ENCODE measurements at regions not wholly inside any gene's neighbourhood (a gene's known extent, or its start where the extent isn't known, plus 50 kb on each side); places are given as distances from the start of the nearest gene placed in this dataset.

DNA sequence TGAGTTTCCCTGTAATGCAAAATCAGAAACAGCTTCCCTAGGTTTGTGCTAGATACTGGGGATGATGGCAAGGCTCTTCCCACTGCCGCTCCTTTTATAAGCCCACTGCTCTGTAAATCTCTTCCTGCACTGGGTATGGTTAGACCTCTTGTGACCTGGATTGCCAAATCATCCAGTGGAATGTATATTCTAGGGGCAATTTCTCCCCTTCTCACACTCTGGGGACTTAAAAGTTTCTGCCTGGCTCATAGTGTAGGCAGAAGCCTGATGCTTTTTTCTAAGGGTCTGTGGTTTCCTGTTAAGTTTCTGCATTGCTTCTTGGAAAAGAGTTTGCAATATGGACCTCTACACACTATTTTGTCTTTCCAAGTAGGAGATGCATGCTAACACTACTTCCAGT lies 1582.0 kb upstream of the PCDH20 start:
- dilution Hi-C loops (cut with MboI; ENCODE audit: extremely low pct_ligation_motif_present, low sequenced_read_pairs) = no loop called here
- no TSS peak for BruUV-seq (replicated peaks)
- Histone ChIP-seq H4K20me1 (replicated peaks; ENCODE audit: control insufficient read depth, extremely low read depth, insufficient read depth, low read length) (no peaks in the 10 kb centered on the region), H3K9ac (replicated peaks; ENCODE audit: extremely low read depth, insufficient read depth, low read length) (no peak overlapping the region), H3K9me3 (replicated peaks; ENCODE audit: control insufficient read depth, insufficient read depth, low read length) (peaks cover 15% of the 10 kb centered on the region), H3K4me2 (ENCODE audit: insufficient read depth, low read length) (no peak overlapping the region), H3K4me3 (replicated peaks in 1 of 3; ENCODE audit: insufficient read depth in 1 of 3, low read depth in 1 of 3, low read length in 3 of 3) (no peak overlapping the region), H3K79me2 (ENCODE audit: control insufficient read depth, insufficient read depth, low read length) (no peaks in the 10 kb centered on the region), H3K27me3 (ENCODE audit: control insufficient read depth in 2 of 2, insufficient read depth in 2 of 2, low read length in 2 of 2) (no peaks in the 10 kb centered on the region), H3K4me1 (ENCODE audit: control insufficient read depth, extremely low read depth, insufficient read depth, low read length) (no peaks in the 10 kb centered on the region), H3K9me1 (replicated peaks; ENCODE audit: control insufficient read depth, extremely low read depth, insufficient read depth, low read length) (no peaks in the 10 kb centered on the region), H3K36me3 (ENCODE audit: control insufficient read depth in 2 of 2, extremely low read depth in 1 of 2, insufficient read depth in 2 of 2, low read length in 2 of 2) (no peaks in the 10 kb centered on the region), H3K27ac (ENCODE audit: insufficient read depth, low read depth, low read length) (no peak overlapping the region), H2AFZ (ENCODE audit: low read depth, low read length) (no peak overlapping the region)
- intact Hi-C loops (cut with micrococcal nuclease) = no loop called here
- no peak for TF ChIP-seq POLR2A (IDR thresholded peaks at IDR 0.05; ENCODE audit: low read depth, low read length)
- no peak for TF ChIP-seq POLR2AphosphoS5 (IDR thresholded peaks at IDR 0.05; ENCODE audit: insufficient read depth, low read depth, low read length)
- TF ChIP-seq EZH2 (IDR thresholded peaks at IDR 0.05; ENCODE audit: borderline replicate concordance, low read depth, low read length, severe bottlenecking) = no peak
- TF ChIP-seq FOS (IDR thresholded peaks at IDR 0.05; ENCODE audit: borderline replicate concordance, insufficient read depth, low read length) = no peak
- TF ChIP-seq GATA2 (IDR thresholded peaks at IDR 0.05; ENCODE audit: insufficient read depth, insufficient read length, low read depth, low read length) = no peak
- no peak for TF ChIP-seq MYC (IDR thresholded peaks at IDR 0.05; ENCODE audit: low read depth, low read length)
- no peak for TF ChIP-seq JUN (IDR thresholded peaks at IDR 0.05; ENCODE audit: borderline replicate concordance, insufficient read depth, insufficient read length, low read depth)
- POLR2A ChIA-PET = no interaction called here
- CTCF ChIA-PET = no interaction called here
- DNase-seq (ENCODE audit: low read depth, low spot score) (no peak), FAIRE-seq (no peak)

- H3K27me3 ChIP-seq (ENCODE audit: control insufficient read depth in 2 of 2, insufficient read depth in 2 of 2, low read length in 2 of 2) = no peaks in the 10 kb centered on the region
- H3K4me1 ChIP-seq (ENCODE audit: control insufficient read depth, extremely low read depth, insufficient read depth, low read length) = no peaks in the 10 kb centered on the region
- no peak overlapping the region for H3K27ac ChIP-seq (ENCODE audit: insufficient read depth, low read depth, low read length)
- H3K9me1 ChIP-seq (replicated peaks; ENCODE audit: control insufficient read depth, extremely low read depth, insufficient read depth, low read length) = no peaks in the 10 kb centered on the region
- no peak overlapping the region for H2AFZ ChIP-seq (ENCODE audit: low read depth, low read length)
- DNase-seq (ENCODE audit: low read depth, low spot score) (no peak), FAIRE-seq (no peak)
- dilution Hi-C loops (cut with MboI; ENCODE audit: extremely low pct_ligation_motif_present, low sequenced_read_pairs) (no loop called here), intact Hi-C loops (cut with micrococcal nuclease) (no loop called here)
- H3K9me3 ChIP-seq (replicated peaks; ENCODE audit: control insufficient read depth, insufficient read depth, low read length) = peaks cover 15% of the 10 kb centered on the region
- BruUV-seq (replicated peaks) = no TSS peak
- ChIA-PET CTCF (no interaction called here), POLR2A (no interaction called here)
- no peaks in the 10 kb centered on the region for H3K79me2 ChIP-seq (ENCODE audit: control insufficient read depth, insufficient read depth, low read length)
- no peak overlapping the region for H3K9ac ChIP-seq (replicated peaks; ENCODE audit: extremely low read depth, insufficient read depth, low read length)
- H3K4me2 ChIP-seq (ENCODE audit: insufficient read depth, low read length) = no peak overlapping the region
- TF ChIP-seq MAX (IDR thresholded peaks at IDR 0.05; ENCODE audit: insufficient read depth, insufficient read length) = no peak
- no peaks in the 10 kb centered on the region for H4K20me1 ChIP-seq (replicated peaks; ENCODE audit: control insufficient read depth, extremely low read depth, insufficient read depth, low read length)
- no peak overlapping the region for H3K4me3 ChIP-seq (replicated peaks in 1 of 3; ENCODE audit: insufficient read depth in 1 of 3, low read depth in 1 of 3, low read length in 3 of 3)
- no peaks in the 10 kb centered on the region for H3K36me3 ChIP-seq (ENCODE audit: control insufficient read depth in 2 of 2, extremely low read depth in 1 of 2, insufficient read depth in 2 of 2, low read length in 2 of 2)
Observed at GRCh38 chr13:62997038-62997599, 1581.5 kb upstream of the PCDH20 start.

All from endothelial cell of umbilical vein (primary cell).